Endodermal cell (in vitro differentiated cells): ENCODE measurements at regions not wholly inside any gene's neighbourhood (a gene's known extent, or its start where the extent isn't known, plus 50 kb on each side); places are given as distances from the start of the nearest gene placed in this dataset.
"Not testable (repeated sequence)": the region's sequence is repeated elsewhere in the genome, so short reads cannot be mapped to it uniquely, and the experiment has no call there.

Experiments used
- DNase-seq: peaks from one replicate; pipeline ENCODE4 v3.0.0-alpha.2; 2017
- H3K27ac ChIP-seq: 2 replicates; pipeline ENCODE4 v1.5.1; 2013; ENCODE audit warnings: mild to moderate bottlenecking, low read depth, low read length, moderate library complexity
- H3K27me3 ChIP-seq: 2 replicates; pipeline ENCODE4 v1.6.1; 2013; ENCODE audit warnings: mild to moderate bottlenecking, low read length, moderate library complexity; ENCODE audit not compliant: insufficient read depth, control insufficient read depth, poor library complexity, severe bottlenecking
- H3K36me3 ChIP-seq: 2 replicates; pipeline ENCODE4 v1.7.0; 2013; ENCODE audit warnings: mild to moderate bottlenecking, low read length, moderate library complexity; ENCODE audit not compliant: control insufficient read depth, insufficient read depth
- H3K4me1 ChIP-seq: one replicate; pipeline ENCODE4 v1.7.0; 2013; ENCODE audit warnings: low read length; ENCODE audit not compliant: control insufficient read depth, insufficient read depth
- H3K4me3 ChIP-seq: 2 replicates; pipeline ENCODE4 v1.5.1; 2013; ENCODE audit warnings: mild to moderate bottlenecking, low read length, moderate library complexity
- H3K9ac ChIP-seq: 2 replicates; pipeline ENCODE4 v1.6.1; 2013; ENCODE audit warnings: mild to moderate bottlenecking, low read length, moderate library complexity; ENCODE audit not compliant: poor library complexity, severe bottlenecking; ENCODE audit errors: extremely low read depth
- H3K9me3 ChIP-seq: 2 replicates; pipeline ENCODE4 v1.6.1; 2013; ENCODE audit warnings: mild to moderate bottlenecking, low read length, moderate library complexity; ENCODE audit not compliant: control insufficient read depth
- H3K27ac Mint-ChIP-seq: 2 replicates; pipeline ENCODE4 v1.8.0; 2020; ENCODE audit warnings: mixed read lengths
- H3K27me3 Mint-ChIP-seq: 2 replicates; pipeline ENCODE4 v1.8.0; 2021; ENCODE audit warnings: mild to moderate bottlenecking, mixed read lengths; ENCODE audit not compliant: insufficient read depth
- H3K36me3 Mint-ChIP-seq: 2 replicates; pipeline ENCODE4 v1.8.0; 2020; ENCODE audit warnings: low read depth, mixed read lengths
- H3K4me1 Mint-ChIP-seq: 2 replicates; pipeline ENCODE4 v1.8.0; 2020; ENCODE audit warnings: mixed read lengths
- H3K4me3 Mint-ChIP-seq: 2 replicates; pipeline ENCODE4 v1.8.0; 2020; ENCODE audit warnings: mild to moderate bottlenecking, moderate library complexity, mixed read lengths
- H3K9me3 Mint-ChIP-seq: 2 replicates; pipeline ENCODE4 v1.8.0; 2020; ENCODE audit warnings: mild to moderate bottlenecking, mixed read lengths
- WGBS, 2 experiments: methylation state at CpG; one replicate each; pipeline versions ENCODE4 v1.1.5 to v1.1.7; 2013; ENCODE audit warnings: missing lambda C conversion rate in 2 of 2, mixed read lengths in 1 of 2; ENCODE audit not compliant: insufficient coverage in 1 of 2, insufficient read length in 1 of 2; 5-methylcytosine and 5-hydroxymethylcytosine counted together

GRCh38 chr21:5242732-5243131 lies 5278.7 kb upstream of the TPTE start:
- WGBS, 2 experiments, result 69 to 87% methylated on average over 4 to 5 of the region's 5 CpGs
- H3K4me3 ChIP-seq, DNase-seq, H3K4me3 Mint-ChIP-seq, H3K36me3 ChIP-seq, H3K36me3 Mint-ChIP-seq, H3K27ac Mint-ChIP-seq, H3K4me1 Mint-ChIP-seq, H3K9ac ChIP-seq, H3K27me3 Mint-ChIP-seq, H3K27ac ChIP-seq, H3K4me1 ChIP-seq, H3K27me3 ChIP-seq: not testable (repeated sequence)
- H3K9me3 Mint-ChIP-seq, result peaks cover 91% of the 10 kb centered on the region
- H3K9me3 ChIP-seq, result peaks cover 63% of the 10 kb centered on the region

- not testable (repeated sequence) for DNase-seq, H3K36me3 ChIP-seq, H3K4me3 ChIP-seq, H3K27me3 ChIP-seq, H3K27ac Mint-ChIP-seq, H3K4me1 Mint-ChIP-seq, H3K36me3 Mint-ChIP-seq, H3K4me3 Mint-ChIP-seq, H3K27ac ChIP-seq, H3K9ac ChIP-seq, H3K27me3 Mint-ChIP-seq, H3K4me1 ChIP-seq
- peaks cover 61% of the 10 kb centered on the region for H3K9me3 ChIP-seq
- peaks cover 90% of the 10 kb centered on the region for H3K9me3 Mint-ChIP-seq
- 61% methylated on average over 2 of the region's 2 CpGs; no CpG with 5 or more reads in 1 of the 2 experiments for WGBS, 2 experiments
These were observed 5278.1 kb upstream of the TPTE start for GRCh38 chr21:5243257-5243656.

DNA sequence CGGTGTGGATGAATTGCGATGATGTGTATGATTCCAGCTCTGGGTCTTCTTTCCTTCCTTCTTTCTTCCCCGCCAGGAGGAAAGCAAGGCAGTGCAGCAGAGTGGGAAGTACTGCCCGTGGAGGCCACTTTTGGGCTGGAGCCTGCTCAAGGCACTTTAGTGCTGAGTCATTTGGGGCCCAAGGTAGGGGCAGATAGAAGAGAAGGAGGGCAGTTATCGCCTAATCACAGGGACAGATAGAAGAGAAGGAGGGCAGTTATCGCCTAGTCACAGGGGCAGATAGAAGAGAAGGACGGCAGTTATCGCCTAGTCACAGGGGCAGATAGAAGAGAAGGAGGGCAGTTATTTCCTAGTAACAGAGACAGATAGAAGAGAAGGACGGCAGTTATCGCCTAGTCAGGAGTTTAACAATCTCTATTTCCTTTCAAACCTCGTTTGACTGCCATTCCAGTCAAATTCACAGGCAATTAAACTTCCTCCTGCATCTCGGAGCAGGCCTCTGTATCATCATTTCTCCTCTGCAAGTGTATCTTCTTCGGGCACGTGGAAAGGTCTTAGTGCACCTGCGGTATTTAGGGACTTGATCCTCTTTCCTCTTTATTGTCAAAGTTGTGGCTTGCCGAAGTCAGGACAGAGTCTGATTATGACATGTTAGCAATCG lies 5277.5 kb upstream of the TPTE start:
- WGBS, 2 experiments, result 71 to 74% methylated on average over 6 to 12 of the region's 17 CpGs
- not testable (repeated sequence) for H3K4me1 ChIP-seq, H3K27ac ChIP-seq, DNase-seq, H3K9ac ChIP-seq, H3K27me3 Mint-ChIP-seq, H3K36me3 ChIP-seq, H3K4me1 Mint-ChIP-seq, H3K27me3 ChIP-seq, H3K36me3 Mint-ChIP-seq, H3K27ac Mint-ChIP-seq, H3K4me3 ChIP-seq, H3K4me3 Mint-ChIP-seq
- peaks cover 91% of the 10 kb centered on the region for H3K9me3 Mint-ChIP-seq
- peaks cover 59% of the 10 kb centered on the region for H3K9me3 ChIP-seq

- H3K36me3 ChIP-seq, H3K27ac ChIP-seq, H3K27ac Mint-ChIP-seq, H3K4me3 Mint-ChIP-seq, H3K9ac ChIP-seq, H3K36me3 Mint-ChIP-seq, H3K27me3 Mint-ChIP-seq, DNase-seq, H3K4me1 ChIP-seq, H3K4me1 Mint-ChIP-seq, H3K27me3 ChIP-seq, H3K4me3 ChIP-seq: not testable (repeated sequence)
- WGBS, 2 experiments, result 17 to 62% methylated on average over 1 to 3 of the region's 3 CpGs
- H3K9me3 ChIP-seq, result peaks cover 59% of the 10 kb centered on the region
- H3K9me3 Mint-ChIP-seq, result peaks cover 91% of the 10 kb centered on the region
These were observed 5277.0 kb upstream of the TPTE start for GRCh38 chr21:5244376-5244718.

DNA sequence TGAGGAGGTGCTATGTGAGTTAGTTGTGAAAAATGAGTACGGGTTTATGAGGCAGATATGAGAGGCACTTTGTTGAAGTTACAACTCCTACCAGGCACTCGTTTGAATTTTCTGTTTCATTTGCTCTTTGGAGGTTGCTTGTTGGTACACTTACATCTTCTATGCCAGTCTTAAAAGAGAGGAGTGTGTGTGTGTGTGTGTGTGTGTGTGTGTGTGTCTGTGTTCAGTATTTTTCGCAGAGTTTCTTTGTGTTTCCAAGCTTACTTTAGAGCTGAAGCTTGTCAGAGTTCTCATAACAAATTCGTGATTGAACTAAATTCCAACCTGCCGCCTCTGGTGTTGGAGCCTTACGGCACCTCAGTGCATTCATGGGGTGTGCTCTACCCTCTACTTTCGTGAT lies 5276.4 kb upstream of the TPTE start:
- 58 to 59% methylated on average over 5 to 6 of the region's 7 CpGs for WGBS, 2 experiments
- not testable (repeated sequence) for DNase-seq

GRCh38 chr21:5246416-5246815 lies 5275.0 kb upstream of the TPTE start:
- not testable (repeated sequence) for H3K9ac ChIP-seq, H3K4me1 Mint-ChIP-seq, H3K27me3 ChIP-seq, H3K27ac ChIP-seq, H3K27me3 Mint-ChIP-seq, H3K36me3 Mint-ChIP-seq, H3K36me3 ChIP-seq, H3K4me3 Mint-ChIP-seq, H3K4me1 ChIP-seq, DNase-seq, H3K27ac Mint-ChIP-seq
- 63 to 66% methylated on average over 6 of the region's 6 CpGs for WGBS, 2 experiments
- Histone ChIP-seq H3K4me3 (peak overlapping the region; percentile 17), H3K9me3 (peaks cover 58% of the 10 kb centered on the region)
- peaks cover 96% of the 10 kb centered on the region for H3K9me3 Mint-ChIP-seq

More for the DNA sequence above, 5276.4 kb upstream of the TPTE start:
- peaks cover 59% of the 10 kb centered on the region for H3K9me3 ChIP-seq
- not testable (repeated sequence) for H3K27ac ChIP-seq, H3K4me1 Mint-ChIP-seq, H3K4me3 ChIP-seq, H3K27me3 ChIP-seq, H3K36me3 Mint-ChIP-seq, H3K9ac ChIP-seq, H3K36me3 ChIP-seq, H3K4me1 ChIP-seq, H3K4me3 Mint-ChIP-seq, H3K27ac Mint-ChIP-seq, H3K27me3 Mint-ChIP-seq
- peaks cover 91% of the 10 kb centered on the region for H3K9me3 Mint-ChIP-seq

DNA sequence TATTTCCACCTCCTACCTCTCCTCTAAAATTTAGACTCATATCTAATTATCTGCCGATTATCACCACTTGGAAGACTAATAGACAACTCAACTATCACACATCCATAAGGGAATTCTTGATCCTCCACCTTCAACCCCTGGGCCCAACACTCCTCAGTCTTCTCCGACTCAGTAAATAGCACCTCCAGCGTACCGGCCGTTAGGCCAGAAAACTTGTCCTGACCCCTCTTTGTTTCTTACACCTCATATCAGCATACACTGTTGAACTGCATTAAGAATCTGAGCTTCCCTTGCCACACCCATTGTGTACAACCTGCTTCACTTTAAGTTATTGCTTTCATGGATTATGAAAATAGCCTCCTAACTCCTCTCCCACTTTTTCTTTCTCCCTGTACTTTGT lies 5274.0 kb upstream of the TPTE start:
- not testable (repeated sequence) for H3K4me3 Mint-ChIP-seq, H3K36me3 ChIP-seq, H3K27me3 Mint-ChIP-seq, DNase-seq, H3K27me3 ChIP-seq, H3K4me1 Mint-ChIP-seq, H3K4me3 ChIP-seq, H3K4me1 ChIP-seq, H3K9ac ChIP-seq, H3K36me3 Mint-ChIP-seq, H3K27ac Mint-ChIP-seq, H3K27ac ChIP-seq
- 87 to 90% methylated on average over 3 to 5 of the region's 5 CpGs for WGBS, 2 experiments
- H3K9me3 Mint-ChIP-seq, result peaks cover 97% of the 10 kb centered on the region
- peaks cover 58% of the 10 kb centered on the region for H3K9me3 ChIP-seq
